ENCODE measurements at regions not wholly inside any gene's neighbourhood (a gene's known extent, or its start where the extent isn't known, plus 50 kb on each side); places are given as distances from the start of the nearest gene placed in this dataset.

DNA sequence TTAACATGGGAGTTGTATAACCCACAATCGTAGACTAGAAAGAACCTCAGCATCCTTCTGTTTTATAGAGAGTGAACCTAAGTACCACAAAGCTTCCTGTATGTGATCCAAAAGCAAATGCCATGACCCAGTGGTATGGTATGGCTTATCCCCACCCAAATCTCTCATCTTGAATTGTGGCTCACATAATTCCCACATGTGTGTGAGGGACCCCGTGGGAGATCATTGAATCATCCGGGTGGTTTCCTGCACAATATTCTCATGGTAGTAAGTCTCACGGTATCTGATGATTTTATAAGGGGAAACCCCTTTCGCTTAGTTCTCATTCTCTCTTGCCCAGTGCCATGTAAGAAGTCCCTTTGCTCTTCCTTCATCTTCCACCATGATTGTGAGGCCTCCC, 587.9 kb downstream of the LMO7 start:
- TF ChIP-seq POLR2AphosphoS5 (IDR thresholded peaks at IDR 0.05; ENCODE audit: insufficient read depth in 1 of 2, low read depth in 1 of 2): no peak
- TF ChIP-seq, protein P1, sequence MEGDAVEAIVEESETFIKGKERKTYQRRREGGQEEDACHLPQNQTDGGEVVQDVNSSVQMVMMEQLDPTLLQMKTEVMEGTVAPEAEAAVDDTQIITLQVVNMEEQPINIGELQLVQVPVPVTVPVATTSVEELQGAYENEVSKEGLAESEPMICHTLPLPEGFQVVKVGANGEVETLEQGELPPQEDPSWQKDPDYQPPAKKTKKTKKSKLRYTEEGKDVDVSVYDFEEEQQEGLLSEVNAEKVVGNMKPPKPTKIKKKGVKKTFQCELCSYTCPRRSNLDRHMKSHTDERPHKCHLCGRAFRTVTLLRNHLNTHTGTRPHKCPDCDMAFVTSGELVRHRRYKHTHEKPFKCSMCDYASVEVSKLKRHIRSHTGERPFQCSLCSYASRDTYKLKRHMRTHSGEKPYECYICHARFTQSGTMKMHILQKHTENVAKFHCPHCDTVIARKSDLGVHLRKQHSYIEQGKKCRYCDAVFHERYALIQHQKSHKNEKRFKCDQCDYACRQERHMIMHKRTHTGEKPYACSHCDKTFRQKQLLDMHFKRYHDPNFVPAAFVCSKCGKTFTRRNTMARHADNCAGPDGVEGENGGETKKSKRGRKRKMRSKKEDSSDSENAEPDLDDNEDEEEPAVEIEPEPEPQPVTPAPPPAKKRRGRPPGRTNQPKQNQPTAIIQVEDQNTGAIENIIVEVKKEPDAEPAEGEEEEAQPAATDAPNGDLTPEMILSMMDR (IDR thresholded peaks at IDR 0.05): no peak
- TF ChIP-seq POLR2A (IDR thresholded peaks at IDR 0.05): no peak
- Histone ChIP-seq H3K27me3 (no peaks in the 10 kb centered on the region), H3K27ac (no peak overlapping the region), H3K4me3 (no peak overlapping the region), H3K4me1 (no peaks in the 10 kb centered on the region), H3K36me3 (no peaks in the 10 kb centered on the region), H3K9me3 (no peaks in the 10 kb centered on the region)
- no peak for DNase-seq (ENCODE audit: extremely low spot score in 2 of 2)
- intact Hi-C loops (cut with DNase I): no loop called here

DNA sequence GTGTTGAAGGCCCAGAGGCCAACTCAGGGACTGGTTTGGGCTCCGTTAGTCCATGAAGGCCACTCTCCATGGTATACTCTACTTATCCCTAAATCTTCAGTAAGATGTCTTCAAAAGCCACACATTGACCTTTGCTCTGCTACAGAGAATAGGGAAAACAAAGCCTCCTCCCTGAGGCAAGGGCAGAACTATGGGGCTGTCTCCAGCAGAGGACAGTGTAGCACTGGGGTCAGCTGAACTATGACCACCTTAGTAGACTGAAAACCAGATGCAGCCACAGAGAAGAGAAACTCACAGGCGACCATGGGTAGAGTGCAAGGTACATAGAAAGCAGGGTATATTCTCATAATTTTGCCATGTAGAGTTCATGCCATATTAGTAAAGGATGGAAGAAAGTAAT, 587.4 kb downstream of the LMO7 start:
- TF ChIP-seq, protein P1 (IDR thresholded peaks at IDR 0.05): no peak
- TF ChIP-seq POLR2AphosphoS5 (IDR thresholded peaks at IDR 0.05; ENCODE audit: insufficient read depth in 1 of 2, low read depth in 1 of 2): no peak
- TF ChIP-seq POLR2A (IDR thresholded peaks at IDR 0.05): no peak
- no peak for DNase-seq (ENCODE audit: extremely low spot score in 2 of 2)
- intact Hi-C loops (cut with DNase I): no loop called here
- Histone ChIP-seq H3K9me3 (no peaks in the 10 kb centered on the region), H3K27me3 (no peaks in the 10 kb centered on the region), H3K27ac (no peak overlapping the region), H3K4me1 (no peaks in the 10 kb centered on the region), H3K4me3 (no peak overlapping the region), H3K36me3 (no peaks in the 10 kb centered on the region)

DNA sequence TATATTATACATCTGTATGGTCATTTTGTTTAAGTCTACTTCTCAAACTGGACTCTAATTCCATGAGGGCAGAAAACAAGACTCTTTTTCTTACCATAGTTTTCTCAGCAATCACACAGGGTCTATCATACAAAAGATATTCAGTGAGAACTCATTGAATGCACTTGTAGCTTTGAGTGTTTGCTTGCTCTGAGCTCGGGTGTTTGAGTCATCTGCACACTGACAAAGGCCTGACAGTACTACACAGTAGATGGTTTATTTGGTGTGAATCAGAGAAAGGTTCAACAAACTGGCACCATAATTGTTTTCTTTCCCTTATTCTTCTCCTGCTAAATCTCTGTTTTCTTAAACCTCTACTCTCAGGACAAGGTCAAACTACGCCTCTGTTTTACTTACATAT, 586.4 kb downstream of the LMO7 start:
- H3K4me3 ChIP-seq: no peak overlapping the region
- H3K4me1 ChIP-seq: no peaks in the 10 kb centered on the region
- H3K27me3 ChIP-seq: no peaks in the 10 kb centered on the region
- DNase-seq (ENCODE audit: extremely low spot score in 2 of 2): no peak
- no peaks in the 10 kb centered on the region for H3K9me3 ChIP-seq
- intact Hi-C loops (cut with DNase I): no loop called here
- TF ChIP-seq, protein P1 (IDR thresholded peaks at IDR 0.05): no peak
- TF ChIP-seq POLR2AphosphoS5 (IDR thresholded peaks at IDR 0.05; ENCODE audit: insufficient read depth in 1 of 2, low read depth in 1 of 2): no peak
- TF ChIP-seq POLR2A (IDR thresholded peaks at IDR 0.05): no peak
- H3K27ac ChIP-seq: no peak overlapping the region
- no peaks in the 10 kb centered on the region for H3K36me3 ChIP-seq

DNA sequence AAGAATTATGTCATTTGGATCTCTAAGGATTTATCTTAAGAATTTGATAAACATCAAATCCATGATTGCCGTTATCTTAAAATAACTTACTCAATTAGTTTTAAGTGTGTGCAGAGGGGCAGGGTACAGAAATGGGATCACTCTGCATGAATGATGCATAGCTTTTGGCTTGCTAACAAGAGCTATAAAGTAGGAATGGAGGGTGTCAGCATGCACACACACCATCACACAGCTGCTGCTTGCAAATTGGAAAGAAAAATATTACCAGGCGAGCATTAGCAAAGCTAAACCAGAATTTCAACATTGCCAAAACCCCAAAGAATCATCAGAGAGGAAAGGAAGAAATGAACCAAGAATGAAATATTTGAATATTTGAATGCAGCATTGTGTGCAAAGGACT, 580.6 kb downstream of the LMO7 start:
- Histone ChIP-seq H3K9me3 (no peaks in the 10 kb centered on the region), H3K27ac (no peak overlapping the region), H3K4me3 (no peak overlapping the region), H3K27me3 (no peaks in the 10 kb centered on the region), H3K4me1 (no peaks in the 10 kb centered on the region), H3K36me3 (no peaks in the 10 kb centered on the region)
- no peak for DNase-seq (ENCODE audit: extremely low spot score in 2 of 2)
- intact Hi-C loops (cut with DNase I): no loop called here
- TF ChIP-seq POLR2AphosphoS5 (IDR thresholded peaks at IDR 0.05; ENCODE audit: insufficient read depth in 1 of 2, low read depth in 1 of 2) (no peak), POLR2A (IDR thresholded peaks at IDR 0.05) (no peak)
- TF ChIP-seq, protein P1 (IDR thresholded peaks at IDR 0.05): no peak

DNA sequence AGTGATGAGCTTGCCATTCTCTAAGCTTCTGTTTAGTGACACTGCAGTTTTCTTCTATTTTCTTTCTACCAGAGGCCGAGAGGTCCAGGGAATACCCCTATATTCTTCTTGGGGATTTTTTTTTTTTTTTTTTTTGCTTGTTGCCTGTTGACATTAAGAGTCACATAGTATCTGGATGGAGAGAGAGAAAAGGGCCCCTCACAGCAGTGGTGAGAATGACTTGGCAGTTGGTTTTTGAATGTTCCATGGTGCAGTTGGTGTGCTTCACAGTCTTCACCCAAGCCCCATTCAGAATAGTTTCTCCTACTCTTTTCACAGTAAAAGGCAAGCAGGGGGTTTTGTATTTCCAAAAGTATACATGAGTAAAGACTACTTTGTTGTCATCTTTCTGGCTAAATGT, 577.9 kb downstream of the LMO7 start:
- no peaks in the 10 kb centered on the region for H3K4me1 ChIP-seq
- H3K36me3 ChIP-seq: no peaks in the 10 kb centered on the region
- TF ChIP-seq, protein P1 (IDR thresholded peaks at IDR 0.05): no peak
- TF ChIP-seq POLR2AphosphoS5 (IDR thresholded peaks at IDR 0.05; ENCODE audit: insufficient read depth in 1 of 2, low read depth in 1 of 2) (no peak), POLR2A (IDR thresholded peaks at IDR 0.05) (no peak)
- no peaks in the 10 kb centered on the region for H3K27me3 ChIP-seq
- no peak overlapping the region for H3K4me3 ChIP-seq
- no peaks in the 10 kb centered on the region for H3K9me3 ChIP-seq
- intact Hi-C loops (cut with DNase I): no loop called here
- no peak for DNase-seq (ENCODE audit: extremely low spot score in 2 of 2)
- H3K27ac ChIP-seq: no peak overlapping the region
